Activated naive CD4-positive, alpha-beta T cell treated with anti-CD3 and anti-CD28 coated beads, Interleukin-2, amount 50 U/mL, for 72 hours (primary cell): ENCODE measurements at regions not wholly inside any gene's neighbourhood (a gene's known extent, or its start where the extent isn't known, plus 50 kb on each side); places are given as distances from the start of the nearest gene placed in this dataset.
A peak's percentile ranks its signal among the peaks of the same experiment; 100 is the strongest.

ENCODE experiments used
- ATAC-seq, 2 donors: fragments of 150-1000 bp; cut with Tn5 transposase; 2 replicates each; pipeline ENCODE4 v1.10.0; 2021; ENCODE audit warnings: mild to moderate bottlenecking in 2 of 2, moderate library complexity in 2 of 2
- DNase-seq, 2 donors: peaks; one replicate each; pipeline ENCODE4 v3.0.0; 2021 to 2022; ENCODE audit warnings: low spot score in 2 of 2
- H3K27ac Mint-ChIP-seq, 2 donors: one replicate each; pipeline ENCODE4 v1.8.0; 2022; ENCODE audit warnings: mild to moderate bottlenecking in 2 of 2, mixed read lengths in 2 of 2
- H3K36me3 Mint-ChIP-seq, 2 donors: one replicate each; pipeline ENCODE4 v1.8.0; 2022; ENCODE audit warnings: mixed read lengths in 2 of 2
- H3K9me3 Mint-ChIP-seq, 2 donors: one replicate each; pipeline ENCODE4 v1.8.0; 2022; ENCODE audit warnings: mixed read lengths in 2 of 2

DNA sequence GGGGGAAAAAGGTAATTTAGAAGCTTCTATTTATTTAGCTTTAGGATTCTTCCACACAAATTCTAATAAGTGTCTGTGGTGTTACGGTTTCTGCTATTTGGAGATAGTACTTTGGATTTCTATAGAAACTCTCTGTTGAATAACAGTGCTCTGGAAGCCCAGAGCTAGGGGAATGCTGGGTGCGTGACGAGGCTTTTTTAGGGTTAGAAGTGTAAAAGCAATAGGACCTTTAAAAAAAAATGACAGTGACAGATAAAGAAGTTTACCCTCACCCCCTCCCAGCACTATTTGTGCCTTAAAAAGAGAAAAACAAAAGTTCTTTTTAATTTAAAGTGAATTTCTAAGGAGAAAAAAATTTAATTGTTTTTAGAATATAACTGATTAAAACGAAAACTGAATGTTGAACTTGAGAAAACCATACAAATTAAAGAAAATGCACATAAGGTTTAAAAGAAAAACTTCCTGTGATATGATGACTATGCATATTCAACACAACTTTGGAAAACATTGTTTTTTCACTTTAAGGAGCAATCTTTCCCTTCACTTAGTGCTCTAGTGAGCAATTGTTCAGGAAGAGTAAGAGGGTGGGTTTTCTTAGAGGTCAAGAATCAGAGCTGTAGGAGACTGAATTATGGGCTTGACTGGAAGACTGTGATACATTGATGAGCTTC, 89.6 kb upstream of the RIPOR2 start:
- ATAC-seq = no peak
- no peak for DNase-seq
- no peaks in the 10 kb centered on the region for H3K9me3 Mint-ChIP-seq

DNA sequence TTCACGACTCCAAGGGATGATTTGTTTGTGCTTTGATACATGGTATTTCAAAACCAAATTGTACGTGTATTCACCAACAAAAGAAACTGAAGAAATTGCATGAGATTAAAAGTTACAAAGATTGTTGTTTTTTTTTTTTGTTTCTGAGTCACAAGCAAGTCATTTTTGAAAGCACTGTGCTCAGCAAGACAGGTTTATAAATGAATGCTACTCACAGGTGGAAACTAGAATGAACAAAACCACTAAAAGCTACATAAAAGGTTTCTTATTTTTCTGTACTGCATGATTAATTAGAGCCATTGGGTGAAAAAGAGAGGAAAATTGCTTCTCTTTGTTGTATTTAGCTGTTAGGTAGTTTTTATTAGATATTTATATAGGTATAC, 90.2 kb upstream of the RIPOR2 start:
- DNase-seq = no peak
- Mint-ChIP-seq H3K9me3 (no peaks in the 10 kb centered on the region), H3K27ac (peak overlapping the region; percentile 30 to 81), H3K36me3 (peaks cover 0 to 20% of the 10 kb centered on the region in 2 donors)
- ATAC-seq = peak; percentile 63 to 82

More for the DNA sequence above, 89.6 kb upstream of the RIPOR2 start:
- Mint-ChIP-seq H3K27ac (peak overlapping the region; percentile 38 to 81), H3K36me3 (peaks cover 0 to 20% of the 10 kb centered on the region in 2 donors)

DNA sequence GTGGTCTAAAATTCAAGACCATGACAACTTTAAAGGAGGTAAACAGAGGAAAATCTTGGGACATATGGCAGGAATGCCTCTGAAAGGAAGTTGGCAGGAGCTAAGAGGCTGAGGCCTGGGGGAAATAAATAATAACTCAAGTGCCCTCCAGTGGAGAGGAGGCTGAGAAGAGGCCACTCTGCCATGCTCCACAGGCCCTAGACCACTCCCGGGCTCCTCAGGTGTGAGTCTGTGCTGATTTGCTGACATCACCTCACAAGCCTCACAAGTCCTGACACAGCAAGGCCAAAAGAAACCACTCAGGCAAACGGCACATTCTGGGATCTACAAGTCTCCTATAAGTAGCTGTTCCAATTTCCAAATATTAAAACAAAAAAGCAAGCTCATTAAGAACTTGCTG, 91.0 kb upstream of the RIPOR2 start:
- Mint-ChIP-seq H3K9me3 (no peaks in the 10 kb centered on the region), H3K36me3 (peaks cover 0 to 20% of the 10 kb centered on the region in 2 donors), H3K27ac (peak overlapping the region; percentile 81)
- ATAC-seq (peak; percentile 22 to 26), DNase-seq (no peak)

DNA sequence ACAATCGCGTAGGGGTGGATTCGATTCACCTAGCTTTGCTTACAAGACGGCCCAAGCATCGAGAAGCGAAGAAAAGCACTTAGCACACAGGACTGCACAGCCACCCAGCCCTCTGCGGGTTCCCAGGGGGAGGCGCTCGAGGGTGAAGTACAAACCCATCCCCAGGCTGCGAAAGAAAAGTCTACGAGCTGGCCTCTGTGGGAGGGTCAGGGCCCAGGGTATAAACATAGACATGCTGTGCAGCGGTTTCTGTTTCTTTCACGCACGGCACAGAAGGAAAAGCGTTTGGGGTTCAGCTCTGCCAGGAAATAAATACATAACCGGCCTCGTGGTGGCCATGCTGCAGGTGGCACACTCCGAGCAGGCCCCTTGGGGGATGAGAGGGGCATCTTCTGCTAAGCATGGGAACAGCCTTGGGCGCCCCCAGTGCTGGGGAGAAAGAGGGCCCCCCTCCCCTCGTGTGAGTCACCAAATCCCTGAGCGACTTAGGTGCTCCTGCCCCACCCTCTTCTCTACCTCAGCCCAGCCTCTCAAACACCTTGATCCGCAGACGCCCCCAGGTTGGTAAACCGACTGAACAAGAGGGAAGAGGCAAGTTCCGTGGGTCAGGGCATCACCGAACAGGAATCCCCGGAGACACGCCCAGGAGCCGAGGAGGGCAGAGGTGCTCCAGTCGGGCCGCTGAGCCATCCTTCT, 91.6 kb upstream of the RIPOR2 start:
- Mint-ChIP-seq H3K9me3 (no peaks in the 10 kb centered on the region), H3K27ac (peak overlapping the region; percentile 81 to 90), H3K36me3 (peaks cover 0 to 20% of the 10 kb centered on the region in 2 donors)
- ATAC-seq (peak; percentile 85 to 93), DNase-seq (peak; percentile 72 to 76)

- Mint-ChIP-seq H3K27ac (no peak overlapping the region), H3K9me3 (no peaks in the 10 kb centered on the region), H3K36me3 (peaks cover 0 to 20% of the 10 kb centered on the region in 2 donors)
- ATAC-seq = no peak
- no peak for DNase-seq
Measured at GRCh38 chr6:25028328-25028727, 92.6 kb upstream of the RIPOR2 start.

DNA sequence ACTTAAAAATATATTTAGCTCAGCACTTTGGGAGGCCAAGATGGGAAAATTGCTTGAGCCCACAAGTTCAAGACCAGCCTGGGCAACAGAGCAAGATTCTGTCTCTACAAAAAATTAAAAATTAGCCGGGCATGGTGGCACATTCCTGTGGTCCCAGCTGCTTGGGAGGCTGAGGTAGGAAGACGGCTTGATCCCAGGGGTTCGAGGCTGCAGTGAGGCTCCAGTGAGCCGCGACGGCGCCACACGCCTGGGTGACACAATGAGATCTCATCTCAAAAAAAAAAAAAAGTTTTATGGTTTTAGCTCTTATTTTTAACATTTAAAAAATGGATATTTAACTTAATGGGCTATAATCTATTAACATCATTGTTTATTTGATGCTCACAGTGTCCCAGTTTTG, 97.2 kb upstream of the RIPOR2 start:
- DNase-seq = no peak
- H3K36me3 Mint-ChIP-seq = peaks cover 7 to 15% of the 10 kb centered on the region in 2 donors
- H3K27ac Mint-ChIP-seq = no peak overlapping the region
- ATAC-seq = no peak
- no peaks in the 10 kb centered on the region for H3K9me3 Mint-ChIP-seq

DNA sequence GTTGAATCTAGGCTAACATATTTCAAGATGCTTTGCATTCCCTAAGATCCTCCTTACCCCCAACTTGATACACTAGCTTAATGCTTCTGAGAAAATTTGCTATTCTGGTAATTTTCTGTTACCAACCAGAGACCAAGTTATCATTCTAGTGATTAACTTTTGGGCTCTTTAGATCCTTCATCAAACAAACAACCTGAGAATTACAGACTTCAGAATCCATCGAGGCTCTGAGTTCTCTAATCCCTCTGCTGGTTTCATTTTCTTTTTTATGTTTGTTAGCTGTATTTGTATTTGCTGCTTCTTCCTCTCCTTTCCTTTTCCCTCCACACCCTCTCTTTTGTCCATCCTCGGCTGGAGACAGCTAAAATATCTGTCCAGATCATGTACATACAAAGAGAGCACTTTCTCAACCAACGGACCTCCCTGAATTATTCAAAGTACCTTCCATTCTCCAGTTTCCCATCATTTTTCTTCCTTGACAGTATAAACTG, 98.7 kb upstream of the RIPOR2 start:
- ATAC-seq (peak in 1 of 2 donors; percentile 43), DNase-seq (no peak)
- Mint-ChIP-seq H3K27ac (peak overlapping the region; percentile 75 to 84), H3K36me3 (peaks cover 7 to 21% of the 10 kb centered on the region in 2 donors), H3K9me3 (no peaks in the 10 kb centered on the region)

DNA sequence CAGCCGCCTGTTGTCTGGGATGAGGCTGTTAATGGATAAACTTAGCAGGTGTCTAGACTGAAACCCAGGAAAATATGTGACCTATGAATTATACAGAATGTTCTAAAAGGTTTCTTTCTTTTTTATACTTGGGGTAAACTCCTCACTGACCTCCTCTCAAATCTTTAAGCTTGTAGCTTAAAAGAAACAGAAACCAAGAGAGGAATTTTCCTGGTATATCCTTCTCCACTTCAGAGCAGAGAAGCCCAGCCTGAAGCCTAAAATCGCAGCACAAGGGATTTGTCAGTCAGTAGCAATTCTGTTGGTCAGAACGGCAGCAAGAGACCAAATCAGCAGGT, 99.4 kb upstream of the RIPOR2 start:
- no peak for ATAC-seq
- Mint-ChIP-seq H3K36me3 (peaks cover 7 to 16% of the 10 kb centered on the region in 2 donors), H3K27ac (peak overlapping the region; percentile 75 to 76), H3K9me3 (no peaks in the 10 kb centered on the region)
- DNase-seq = no peak

DNA sequence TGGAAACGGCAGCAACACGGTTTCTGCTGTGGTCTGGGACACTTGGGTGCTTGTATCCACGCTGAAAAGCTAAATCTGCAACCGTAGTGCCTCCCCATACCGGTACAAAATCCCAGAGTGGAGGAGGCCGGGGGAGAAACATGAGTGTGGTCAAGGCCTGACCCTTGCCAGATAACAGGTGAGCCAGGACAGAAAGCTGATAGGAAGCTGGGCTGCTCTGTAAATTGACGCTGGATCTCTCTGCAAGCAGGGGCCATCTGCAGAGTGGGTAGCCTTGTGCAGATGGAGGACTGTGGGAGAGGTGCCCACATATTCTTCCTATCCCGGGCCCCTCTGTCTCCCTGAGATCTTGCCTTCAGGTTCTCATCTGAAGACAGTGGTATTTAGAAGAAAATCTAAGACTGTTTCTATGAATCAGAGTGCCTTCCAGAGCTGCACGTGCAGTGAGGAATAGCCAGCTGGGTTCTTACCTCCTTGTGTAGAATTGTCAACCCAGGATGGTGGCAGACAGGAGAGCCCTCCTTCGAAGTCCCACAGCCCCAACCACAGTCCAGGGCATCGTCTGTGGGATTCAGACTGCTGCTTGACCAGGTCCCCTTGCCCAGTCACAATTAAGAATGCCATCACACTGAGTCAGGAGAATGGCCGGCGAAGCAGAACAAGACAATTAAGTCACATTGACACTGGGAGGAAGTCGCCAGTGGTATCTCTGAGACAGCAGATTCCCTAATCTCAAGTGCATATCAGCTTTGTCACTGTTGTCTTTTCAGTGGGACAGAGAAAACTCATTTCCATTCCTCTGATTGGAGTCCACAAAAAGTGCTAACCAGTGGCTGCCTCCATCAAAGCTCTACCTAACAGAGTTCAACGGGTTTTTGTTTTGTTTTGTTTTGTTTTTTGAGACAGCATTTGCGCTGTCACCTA, 100.0 kb upstream of the RIPOR2 start:
- H3K36me3 Mint-ChIP-seq = peaks cover 7 to 19% of the 10 kb centered on the region in 2 donors
- ATAC-seq (peak; percentile 66 to 74), DNase-seq (no peak)
- H3K27ac Mint-ChIP-seq = peak overlapping the region; percentile 75 to 76
- no peaks in the 10 kb centered on the region for H3K9me3 Mint-ChIP-seq

- Mint-ChIP-seq H3K27ac (peak overlapping the region in 1 of 2 donors; percentile 75), H3K9me3 (no peaks in the 10 kb centered on the region), H3K36me3 (peaks cover 11 to 26% of the 10 kb centered on the region in 2 donors)
- no peak for DNase-seq
- no peak for ATAC-seq
Measured at GRCh38 chr6:25036461-25036860, 100.7 kb upstream of the RIPOR2 start.

DNA sequence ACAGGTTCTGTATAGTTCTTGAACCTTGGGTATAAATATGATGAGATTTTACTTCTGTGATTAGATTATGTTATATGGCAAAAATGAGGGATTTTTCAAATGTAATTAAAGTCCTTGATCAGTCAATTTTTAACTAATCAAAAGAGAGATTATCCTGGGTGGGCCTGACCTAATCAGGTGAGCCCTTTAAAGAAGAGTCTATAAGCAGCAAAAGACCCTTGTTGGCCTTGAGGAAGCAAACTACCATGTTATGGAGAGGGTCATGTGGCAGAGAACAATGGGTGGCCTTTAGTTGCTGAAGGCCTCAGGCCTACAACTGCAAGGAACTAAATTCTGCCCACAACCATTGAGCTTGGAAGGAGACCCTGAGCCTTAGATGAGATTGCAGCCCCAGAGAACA, 102.5 kb upstream of the RIPOR2 start:
- Mint-ChIP-seq H3K27ac (peak overlapping the region; percentile 45), H3K9me3 (no peaks in the 10 kb centered on the region), H3K36me3 (peaks cover 13 to 28% of the 10 kb centered on the region in 2 donors)
- DNase-seq (no peak), ATAC-seq (no peak)

GRCh38 chr6:25038999-25039398, 103.2 kb upstream of the RIPOR2 start:
- Mint-ChIP-seq H3K27ac (peak overlapping the region in 1 of 2 donors; percentile 45), H3K36me3 (peaks cover 13 to 28% of the 10 kb centered on the region in 2 donors), H3K9me3 (no peaks in the 10 kb centered on the region)
- DNase-seq (no peak), ATAC-seq (no peak)

GRCh38 chr6:25041485-25042035, 105.8 kb upstream of the RIPOR2 start:
- Mint-ChIP-seq H3K9me3 (no peaks in the 10 kb centered on the region), H3K36me3 (peaks cover 5 to 20% of the 10 kb centered on the region in 2 donors), H3K27ac (peak overlapping the region; percentile 99)
- ATAC-seq (peak; percentile 43 to 57), DNase-seq (no peak)

- Mint-ChIP-seq H3K27ac (peak overlapping the region; percentile 94 to 99), H3K36me3 (peaks cover 5 to 20% of the 10 kb centered on the region in 2 donors), H3K9me3 (no peaks in the 10 kb centered on the region)
- ATAC-seq = peak; percentile 68 to 72
- peak in 1 of 2 donors; percentile 43 for DNase-seq
Measured at GRCh38 chr6:25042036-25042521, 106.3 kb upstream of the RIPOR2 start.

GRCh38 chr6:25042536-25042935, 106.8 kb upstream of the RIPOR2 start:
- Mint-ChIP-seq H3K9me3 (no peaks in the 10 kb centered on the region), H3K27ac (peak overlapping the region; percentile 94 to 99), H3K36me3 (peaks cover 5 to 20% of the 10 kb centered on the region in 2 donors)
- ATAC-seq = peak; percentile 23 to 59
- no peak for DNase-seq

DNA sequence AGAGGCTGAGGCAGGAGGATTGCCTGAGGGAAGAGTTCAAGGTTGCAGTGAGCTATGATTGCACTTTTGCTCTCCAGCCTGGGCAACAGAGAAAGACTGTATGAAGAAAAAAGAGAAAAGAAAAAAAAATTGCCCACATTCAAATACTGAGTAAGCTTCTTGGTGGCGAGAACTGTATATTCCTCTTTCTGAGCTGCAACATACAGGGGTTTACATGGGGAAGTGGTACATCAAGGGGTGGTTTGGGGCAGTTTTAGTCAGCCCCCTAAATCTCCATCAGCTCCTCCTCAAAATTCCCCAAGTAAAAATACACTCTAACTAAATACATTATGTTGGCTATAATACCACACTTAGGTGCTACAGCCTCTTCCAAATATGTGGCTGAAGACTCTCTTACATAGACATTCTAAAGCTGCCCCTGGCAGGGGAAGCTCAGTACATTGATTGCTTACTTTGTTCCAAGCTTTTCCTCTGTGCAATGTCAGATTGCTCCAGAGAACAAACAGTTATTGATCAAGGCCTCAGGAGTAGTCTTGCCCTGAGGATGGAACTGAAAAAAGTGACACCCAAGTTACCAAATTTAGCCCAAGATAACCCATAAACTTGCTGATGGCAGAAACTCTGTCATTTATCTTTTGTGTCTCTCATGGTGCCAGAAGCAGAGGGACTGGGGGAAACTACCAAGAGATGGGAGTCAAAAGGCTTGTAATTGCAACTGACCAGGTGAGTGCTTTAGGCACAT, 107.4 kb upstream of the RIPOR2 start:
- Mint-ChIP-seq H3K9me3 (no peaks in the 10 kb centered on the region), H3K36me3 (peaks cover 5 to 17% of the 10 kb centered on the region in 2 donors), H3K27ac (peak overlapping the region in 1 of 2 donors; percentile 99)
- no peak for DNase-seq
- no peak for ATAC-seq
